ENCODE measurements at regions not wholly inside any gene's neighbourhood (a gene's known extent, or its start where the extent isn't known, plus 50 kb on each side); places are given as distances from the start of the nearest gene placed in this dataset.
"Not testable (repeated sequence)": the region's sequence is repeated elsewhere in the genome, so short reads cannot be mapped to it uniquely, and the experiment has no call there.

DNA sequence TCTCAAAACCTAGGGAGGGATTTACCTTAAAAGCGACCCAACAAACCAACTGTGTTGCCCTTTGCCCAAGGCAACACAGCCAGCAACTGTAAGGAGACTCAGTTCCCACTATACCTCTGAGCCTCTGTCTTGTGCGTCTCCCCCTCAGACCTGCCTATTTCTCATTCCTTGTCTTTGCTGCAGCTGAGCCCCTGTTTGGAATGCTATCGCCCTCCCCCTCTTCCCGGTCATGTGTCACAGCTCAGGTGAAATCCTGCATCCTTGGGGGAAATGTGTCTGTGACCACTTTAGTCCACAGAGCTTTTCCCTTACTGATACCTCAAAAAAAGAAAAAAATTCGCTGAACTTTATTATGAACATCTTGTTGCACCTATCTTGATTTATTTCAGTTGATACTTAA, 52.0 kb upstream of the LRIG1 start:
- DNase-seq: no peak

- peak; percentile 61 for DNase-seq
Observed at GRCh38 chr3:66553441-66554113, 52.8 kb upstream of the LRIG1 start.

- no peak for DNase-seq
Observed at GRCh38 chr3:66554178-66554577, 53.4 kb upstream of the LRIG1 start.

GRCh38 chr3:66555214-66555844, 54.5 kb upstream of the LRIG1 start:
- no peak for DNase-seq

- no peak for DNase-seq
Observed at GRCh38 chr3:66557170-66557569, 56.3 kb upstream of the LRIG1 start.

DNA sequence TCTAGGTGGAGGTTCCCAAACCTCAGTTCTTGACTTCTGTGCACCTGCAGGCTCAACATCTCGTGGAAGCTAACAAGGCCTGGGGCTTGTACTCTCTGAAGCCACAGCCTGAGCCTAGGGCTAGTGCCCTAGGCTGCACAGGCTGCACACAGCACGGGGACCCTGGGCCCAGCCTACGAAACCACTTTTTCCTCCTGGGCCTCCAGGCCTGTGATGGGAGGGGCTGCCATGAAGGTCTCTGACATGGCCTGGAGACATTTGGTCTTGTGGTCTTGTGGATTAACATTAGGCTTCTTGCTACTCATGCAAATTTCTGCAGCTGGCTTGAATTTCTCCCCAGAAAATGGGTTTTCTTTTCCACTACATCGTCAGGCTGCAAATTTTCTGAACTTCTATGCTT, 59.1 kb upstream of the LRIG1 start:
- not testable (repeated sequence) for DNase-seq

DNA sequence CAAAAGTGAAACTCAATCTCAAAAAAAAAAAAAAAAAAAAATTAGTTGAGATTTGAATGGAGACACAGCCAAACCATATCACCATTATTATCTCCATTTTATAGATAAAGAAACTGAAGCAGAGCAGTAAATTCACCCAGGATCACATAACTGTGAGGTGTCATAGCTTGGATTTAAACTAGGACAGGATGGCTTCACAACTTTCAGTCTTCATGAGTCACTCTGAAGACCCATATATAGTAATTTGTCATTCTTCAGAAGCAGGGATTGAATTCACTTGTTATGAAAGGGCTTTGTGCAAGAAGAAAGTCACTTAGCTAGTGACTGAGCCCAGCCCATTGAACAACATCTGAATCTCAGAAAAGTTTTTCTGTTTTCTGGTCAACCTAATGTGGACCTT, 60.5 kb upstream of the LRIG1 start:
- DNase-seq: no peak

GRCh38 chr3:66565301-66565700, 64.5 kb upstream of the LRIG1 start:
- DNase-seq: no peak

DNA sequence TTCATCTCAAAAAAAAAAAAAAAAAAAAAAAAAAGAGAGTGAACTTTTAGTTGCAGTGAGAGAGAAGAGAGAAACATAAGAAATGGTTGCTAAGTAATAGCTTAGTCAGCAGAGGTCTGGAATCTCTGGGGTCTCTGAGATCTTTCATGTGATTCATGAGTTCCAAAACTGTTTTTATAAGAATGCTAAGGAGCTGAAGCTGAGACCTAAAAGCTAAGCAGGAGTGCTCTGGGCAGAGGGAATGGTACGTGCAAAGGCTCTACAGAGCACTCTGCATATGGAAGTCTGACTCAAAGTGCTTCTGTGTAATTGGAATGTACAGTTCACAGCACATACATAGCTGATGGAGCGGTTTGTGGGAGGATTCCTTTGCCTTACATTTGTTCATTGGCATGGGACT, 66.3 kb upstream of the LRIG1 start:
- peak; percentile 44 for DNase-seq

- DNase-seq: no peak
Observed at GRCh38 chr3:66572090-66572675, 71.4 kb upstream of the LRIG1 start.

GRCh38 chr3:66572938-66573710, 72.3 kb upstream of the LRIG1 start:
- DNase-seq: no peak

GRCh38 chr3:66574091-66574490, 73.3 kb upstream of the LRIG1 start:
- no peak for DNase-seq

DNA sequence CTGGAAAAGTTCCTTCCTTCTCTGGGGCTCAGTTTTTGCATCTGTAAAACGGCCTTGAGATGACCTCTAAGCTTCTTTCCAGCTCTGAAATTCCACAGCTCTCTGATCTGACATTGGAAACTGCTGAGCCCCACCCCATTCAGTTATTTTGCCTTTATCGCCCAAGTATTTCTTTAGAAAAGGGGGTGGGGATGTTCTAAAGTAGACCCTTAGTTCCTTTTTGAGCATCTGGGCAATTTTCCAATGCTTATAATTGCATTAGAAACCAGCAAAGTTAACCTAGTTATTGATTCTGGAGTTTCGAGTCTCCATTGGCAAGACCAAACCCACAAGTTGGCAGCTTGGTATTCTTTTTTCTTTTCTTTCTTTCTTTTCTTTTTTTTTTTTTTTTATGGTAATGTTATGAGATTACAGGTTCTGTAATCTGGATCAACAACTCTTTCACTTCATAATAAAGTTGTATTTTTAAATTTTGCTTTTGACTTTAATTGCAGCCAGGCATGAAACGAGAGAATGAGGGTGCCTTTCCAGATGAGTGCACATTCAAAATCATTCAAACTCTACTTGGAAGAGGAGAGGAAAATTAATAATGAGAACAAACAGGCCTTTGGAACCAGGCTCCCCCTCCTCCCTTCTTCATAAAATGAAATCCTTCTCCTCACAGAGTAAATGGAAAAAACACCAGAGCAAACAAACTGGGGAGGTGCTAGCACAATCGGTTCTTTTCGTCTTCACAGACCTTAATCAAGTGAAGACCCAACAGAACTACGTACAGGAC, 76.8 kb upstream of the LRIG1 start:
- peak; percentile 90 for DNase-seq

- no peak for DNase-seq
Observed at GRCh38 chr3:66581256-66581655, 80.4 kb upstream of the LRIG1 start.

GRCh38 chr3:66582721-66583423, 82.0 kb upstream of the LRIG1 start:
- DNase-seq: no peak

DNA sequence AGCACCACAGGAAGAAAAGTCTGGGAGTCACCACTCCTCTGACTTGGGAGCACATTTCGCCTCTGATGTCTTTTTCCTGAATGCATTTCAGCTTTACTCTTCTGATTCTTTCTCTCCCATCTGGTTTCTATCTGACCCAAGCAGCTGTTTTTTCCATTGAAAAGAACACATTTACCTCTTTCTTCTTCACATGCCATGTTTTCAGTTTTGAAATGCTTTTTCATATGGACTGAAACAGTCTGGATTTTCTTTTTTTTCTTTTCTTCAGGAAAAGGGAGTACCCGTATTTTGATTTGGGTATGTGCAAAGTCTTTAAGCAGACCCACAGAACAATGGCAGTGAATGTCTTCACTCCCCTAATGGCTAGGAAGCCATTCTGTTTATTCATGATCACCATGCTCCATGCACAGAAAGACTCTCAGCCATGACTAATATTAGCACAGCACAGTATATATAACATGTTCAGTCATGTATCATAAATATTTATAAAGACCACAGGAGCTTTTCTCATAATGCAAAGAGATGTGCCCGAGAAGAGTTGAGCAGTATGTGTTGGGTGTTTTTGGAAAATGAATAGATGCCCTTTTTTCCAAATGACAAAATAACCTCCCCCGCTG, 82.7 kb upstream of the LRIG1 start:
- no peak for DNase-seq

DNA sequence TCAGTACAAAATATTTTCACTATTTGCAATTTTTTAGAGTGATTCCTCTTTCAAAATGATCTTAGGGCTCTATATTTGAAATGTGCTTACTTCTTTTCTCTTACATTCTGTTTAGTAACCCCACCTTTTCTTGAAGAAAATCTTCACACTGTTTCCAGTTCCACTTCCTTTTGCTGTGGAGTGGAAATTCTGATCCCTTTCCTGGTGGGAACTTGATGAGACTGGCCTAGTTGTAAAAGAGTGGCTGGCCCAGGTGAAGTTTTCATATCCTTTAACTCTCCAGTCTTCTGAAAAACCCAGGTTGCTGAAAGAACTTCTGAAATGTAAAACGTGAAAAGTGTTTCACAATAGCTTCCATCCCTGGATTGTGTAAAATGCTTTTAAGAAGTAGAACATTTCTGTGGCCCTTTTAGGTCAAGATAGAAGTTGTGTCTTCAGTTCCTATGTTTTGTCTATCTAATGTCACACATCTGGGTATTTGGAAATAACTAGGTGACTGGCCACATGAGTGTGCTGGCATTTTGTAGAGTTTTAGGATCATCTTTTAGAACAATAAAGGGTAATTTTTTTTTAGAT, 84.8 kb upstream of the LRIG1 start:
- no peak for DNase-seq

DNA sequence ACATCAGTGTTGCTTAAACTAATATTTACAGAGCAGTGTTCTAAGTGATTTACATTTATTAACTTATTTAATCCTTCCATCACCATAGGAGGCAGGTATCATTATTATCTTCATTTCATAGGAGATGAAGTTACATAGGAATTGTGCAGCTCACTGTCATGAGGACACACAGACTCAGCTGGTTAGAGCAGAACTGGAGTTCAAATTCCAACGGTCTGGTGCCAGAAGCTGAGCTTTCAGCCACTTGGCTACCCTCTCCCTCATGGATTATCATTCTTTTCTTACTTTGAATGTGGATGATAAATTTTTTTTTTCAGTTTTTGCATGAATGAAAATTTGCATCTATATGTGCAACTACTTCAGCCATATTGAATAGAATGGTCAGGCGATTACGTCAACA, 86.0 kb upstream of the LRIG1 start:
- no peak for DNase-seq

GRCh38 chr3:66588340-66588847, 87.6 kb upstream of the LRIG1 start:
- DNase-seq: no peak

- DNase-seq: peak; percentile 77
Observed at GRCh38 chr3:66592016-66592761, 91.4 kb upstream of the LRIG1 start.
